GM12878 (cell line): ENCODE measurements at regions not wholly inside any gene's neighbourhood (a gene's known extent, or its start where the extent isn't known, plus 50 kb on each side); places are given as distances from the start of the nearest gene placed in this dataset.

Experiments used
- ATAC-seq: fragments of 200-7000 bp; cut with Tn5 transposase; 3 replicates; pipeline ENCODE4 v1.9.1; 2020; ENCODE audit warnings: mild to moderate bottlenecking, moderate library complexity
- BruUV-seq: library from RNA; stranded (reverse); fragments of 400-500 nt; replicated peaks from 2 replicates; lab custom pipeline; 2021; lab: Mats Ljungman, UMichigan
- CTCF ChIA-PET: fragments of 300-600 bp; sonication (Branson Sonifier 250); formaldehyde crosslinking; extraction: SDS; loops from one replicate; lab custom pipeline; 2021; ENCODE audit warnings: inconsistent platforms; lab: Yijun Ruan, JAX
- POLR2A ChIA-PET: fragments of 350-600 bp; formaldehyde crosslinking; extraction: SDS; loops from one replicate; lab custom pipeline; 2021; ENCODE audit warnings: inconsistent platforms; lab: Charles Lee
- RAD21 ChIA-PET: fragments of 300-600 bp; sonication (Branson Sonifier 250); formaldehyde crosslinking; loops from one replicate; lab custom pipeline; 2023; ENCODE audit warnings: antibody characterized with exemption; ENCODE audit not compliant: unreplicated experiment; lab: Charles Lee
- SMC1A ChIA-PET: fragments of 300-600 bp; sonication (Branson Sonifier 250); formaldehyde crosslinking; loops from one replicate; lab custom pipeline; 2023; ENCODE audit not compliant: unreplicated experiment, uncharacterized antibody; lab: Charles Lee
- DNase-seq: peaks from one replicate; pipeline ENCODE4 v3.0.0-alpha.2; 2011; ENCODE audit warnings: low read depth, low spot score
- FAIRE-seq: peaks from 3 replicates; lab custom pipeline; 2011; peaks lifted over from hg19 to GRCh38; lab: Jason Lieb, UNC
- H2AFZ ChIP-seq: 2 replicates; pipeline ENCODE4 v1.6.0; 2011; ENCODE audit warnings: low read depth, low read length, control low read depth; ENCODE audit not compliant: control insufficient read depth
- H3K27ac ChIP-seq: 2 replicates; pipeline ENCODE4 v1.5.1; 2011; ENCODE audit warnings: control low read depth; ENCODE audit not compliant: control insufficient read depth, insufficient read depth
- H3K27me3 ChIP-seq, 2 experiments: replicated peaks in 1 of 2; 2 replicates each; pipeline versions ENCODE4 v1.6.0 to v1.6.1; 2011; ENCODE audit warnings: low read length in 1 of 2; ENCODE audit not compliant: control insufficient read depth in 2 of 2, insufficient read depth in 2 of 2
- H3K36me3 ChIP-seq, 2 experiments: 2 replicates each; pipeline ENCODE4 v1.5.1; 2011; ENCODE audit warnings: low read length in 1 of 2; ENCODE audit not compliant: control insufficient read depth in 2 of 2, insufficient read depth in 2 of 2
- H3K4me1 ChIP-seq: 2 replicates; pipeline ENCODE4 v1.6.1; 2011; ENCODE audit warnings: mild to moderate bottlenecking, low read length, moderate library complexity, mixed read lengths; ENCODE audit not compliant: control insufficient read depth, insufficient read depth
- H3K4me2 ChIP-seq: 2 replicates; pipeline ENCODE4 v1.6.0; 2011; ENCODE audit warnings: control low read depth; ENCODE audit not compliant: control insufficient read depth, insufficient read depth
- H3K4me3 ChIP-seq: fragments of 200-600 bp; sonication (generic); 2 replicates; pipeline ENCODE4 v1.5.1; 2016
- H3K79me2 ChIP-seq: 2 replicates; pipeline ENCODE4 v1.6.0; 2011; ENCODE audit warnings: low read length; ENCODE audit not compliant: control insufficient read depth, insufficient read depth
- H3K9ac ChIP-seq: 2 replicates; pipeline ENCODE4 v1.8.0; 2011; ENCODE audit warnings: low read length, control low read depth, mixed read lengths; ENCODE audit not compliant: control insufficient read depth, insufficient read depth
- H3K9me3 ChIP-seq: replicated peaks from 3 replicates; pipeline ENCODE4 v1.5.1; 2011; ENCODE audit warnings: mild to moderate bottlenecking, low read length; ENCODE audit not compliant: control insufficient read depth, insufficient read depth
- H4K20me1 ChIP-seq: 2 replicates; pipeline ENCODE4 v1.6.0; 2011; ENCODE audit not compliant: control insufficient read depth, insufficient read depth
- GATAD2B ChIP-seq: fragments of 450-650 bp; conservative IDR thresholded peaks from 2 replicates; pipeline ENCODE4 v1.6.1; 2017; ENCODE audit warnings: low read depth, mild to moderate bottlenecking, moderate library complexity
- HDAC2 ChIP-seq: fragments of 200-600 bp; sonication (generic); IDR thresholded peaks from 2 replicates; pipeline ENCODE4 v1.6.1; 2017
- HDGF ChIP-seq: fragments of 450-650 bp; IDR thresholded peaks from 2 replicates; pipeline ENCODE4 v1.6.1; 2016; ENCODE audit warnings: antibody characterized with exemption
- POLR2A ChIP-seq: IDR thresholded peaks from 2 replicates; pipeline ENCODE4 v1.6.1; 2011; ENCODE audit warnings: low read depth, mild to moderate bottlenecking, low read length
- RELA ChIP-seq: fragments of 450-650 bp; IDR thresholded peaks from 2 replicates; pipeline ENCODE4 v1.8.0; 2014; ENCODE audit warnings: borderline replicate concordance; ENCODE audit not compliant: partially characterized antibody
- RFX5 ChIP-seq: IDR thresholded peaks from 2 replicates; pipeline ENCODE4 v1.6.1; 2011; ENCODE audit warnings: low read depth, low read length, improper control_type of control experiment
- SMARCA5 ChIP-seq: fragments of 450-650 bp; IDR thresholded peaks from 2 replicates; pipeline ENCODE4 v1.6.1; 2017; ENCODE audit warnings: mild to moderate bottlenecking
- STAT1 ChIP-seq: fragments of 450-650 bp; conservative IDR thresholded peaks from 2 replicates; pipeline ENCODE4 v1.6.1; 2014; ENCODE audit warnings: antibody characterized with exemption, mild to moderate bottlenecking
- ZBTB33 ChIP-seq: fragments of 450-650 bp; IDR thresholded peaks from 2 replicates; pipeline ENCODE4 v1.6.1; 2017; ENCODE audit warnings: mild to moderate bottlenecking
- ZNF274 ChIP-seq: IDR thresholded peaks from one replicate; pipeline ENCODE4 v1.8.0; 2011; ENCODE audit not compliant: insufficient read length, insufficient read depth
- WGBS: methylation state at CpG from one replicate; pipeline ENCODE4 v1.1.6; 2016; ENCODE audit warnings: low lambda C conversion rate; ENCODE audit not compliant: insufficient replicate concordance, insufficient coverage; ENCODE audit errors: missing lambda C conversion rate; 5-methylcytosine and 5-hydroxymethylcytosine counted together
- in situ Hi-C: fragments of 300-500 bp; cut with MboI; formaldehyde crosslinking; loops from 9 replicates; pipeline ENCODE4 v1.14.3; 2018; ENCODE audit warnings: mixed read lengths
- intact Hi-C: fragments of 100-400 bp; cut with micrococcal nuclease; formaldehyde crosslinking; loops from one replicate; pipeline ENCODE4 v1.14.2; 2022; ENCODE audit not compliant: unreplicated experiment
- TF ChIP-seq, protein P1 (sequence below): fragments of 450-650 bp; IDR thresholded peaks from 2 replicates; pipeline ENCODE4 v1.6.1; 2017; ENCODE audit warnings: antibody characterized with exemption, mild to moderate bottlenecking, moderate library complexity
- TF ChIP-seq, protein P2 (sequence below): fragments of 450-650 bp; formaldehyde crosslinking; IDR thresholded peaks from 2 replicates; pipeline ENCODE4 v1.5.0; 2022; ENCODE audit warnings: mild to moderate bottlenecking, missing genetic modification characterization
- TF ChIP-seq, protein P3 (sequence below): fragments of 150-350 bp; IDR thresholded peaks from 2 replicates; pipeline ENCODE4 v1.6.1; 2014; ENCODE audit warnings: mild to moderate bottlenecking, low read depth, low read length

DNA sequence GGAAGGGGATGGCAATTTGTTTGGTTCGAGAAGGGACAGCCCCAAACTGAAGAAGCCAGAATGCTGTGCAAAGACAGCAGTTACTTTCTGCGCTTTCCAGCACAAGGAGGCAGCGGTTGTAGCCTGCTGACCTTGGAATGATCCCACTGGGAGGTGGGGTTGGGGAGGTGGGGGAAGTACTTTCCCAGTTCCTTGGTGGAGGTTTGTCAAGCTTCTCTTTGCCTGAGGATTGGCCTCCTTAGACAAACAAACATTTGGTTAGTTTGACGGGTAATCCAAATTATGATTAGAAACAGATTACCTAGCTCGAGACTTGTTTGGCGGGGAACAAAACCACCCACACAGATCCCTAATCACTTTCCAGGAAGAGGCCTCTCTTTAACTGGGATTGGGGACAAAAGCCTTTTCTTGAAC is 79.1 kb upstream of the EGLN3 start (continued):
- TF ChIP-seq, protein P1, sequence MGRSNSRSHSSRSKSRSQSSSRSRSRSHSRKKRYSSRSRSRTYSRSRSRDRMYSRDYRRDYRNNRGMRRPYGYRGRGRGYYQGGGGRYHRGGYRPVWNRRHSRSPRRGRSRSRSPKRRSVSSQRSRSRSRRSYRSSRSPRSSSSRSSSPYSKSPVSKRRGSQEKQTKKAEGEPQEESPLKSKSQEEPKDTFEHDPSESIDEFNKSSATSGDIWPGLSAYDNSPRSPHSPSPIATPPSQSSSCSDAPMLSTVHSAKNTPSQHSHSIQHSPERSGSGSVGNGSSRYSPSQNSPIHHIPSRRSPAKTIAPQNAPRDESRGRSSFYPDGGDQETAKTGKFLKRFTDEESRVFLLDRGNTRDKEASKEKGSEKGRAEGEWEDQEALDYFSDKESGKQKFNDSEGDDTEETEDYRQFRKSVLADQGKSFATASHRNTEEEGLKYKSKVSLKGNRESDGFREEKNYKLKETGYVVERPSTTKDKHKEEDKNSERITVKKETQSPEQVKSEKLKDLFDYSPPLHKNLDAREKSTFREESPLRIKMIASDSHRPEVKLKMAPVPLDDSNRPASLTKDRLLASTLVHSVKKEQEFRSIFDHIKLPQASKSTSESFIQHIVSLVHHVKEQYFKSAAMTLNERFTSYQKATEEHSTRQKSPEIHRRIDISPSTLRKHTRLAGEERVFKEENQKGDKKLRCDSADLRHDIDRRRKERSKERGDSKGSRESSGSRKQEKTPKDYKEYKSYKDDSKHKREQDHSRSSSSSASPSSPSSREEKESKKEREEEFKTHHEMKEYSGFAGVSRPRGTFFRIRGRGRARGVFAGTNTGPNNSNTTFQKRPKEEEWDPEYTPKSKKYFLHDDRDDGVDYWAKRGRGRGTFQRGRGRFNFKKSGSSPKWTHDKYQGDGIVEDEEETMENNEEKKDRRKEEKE: no peak

GRCh38 chr14:34027990-34028495 is 77.2 kb upstream of the EGLN3 start:
- Histone ChIP-seq H3K27ac (no peak overlapping the region), H3K4me3 (no peak overlapping the region), H3K27me3 (no peaks in the 10 kb centered on the region), H3K4me2 (no peak overlapping the region), H3K9ac (no peak overlapping the region), H3K4me1 (no peaks in the 10 kb centered on the region), H2AFZ (no peak overlapping the region), H3K79me2 (no peaks in the 10 kb centered on the region), H4K20me1 (no peaks in the 10 kb centered on the region), H3K36me3 (no peaks in the 10 kb centered on the region), H3K9me3 (no peaks in the 10 kb centered on the region)
- TF ChIP-seq RELA (no peak), GATAD2B (no peak), ZBTB33 (no peak), HDAC2 (no peak), ZNF274 (no peak), RFX5 (no peak), SMARCA5 (no peak), STAT1 (no peak), HDGF (no peak), POLR2A (no peak)
- TF ChIP-seq, protein P2, sequence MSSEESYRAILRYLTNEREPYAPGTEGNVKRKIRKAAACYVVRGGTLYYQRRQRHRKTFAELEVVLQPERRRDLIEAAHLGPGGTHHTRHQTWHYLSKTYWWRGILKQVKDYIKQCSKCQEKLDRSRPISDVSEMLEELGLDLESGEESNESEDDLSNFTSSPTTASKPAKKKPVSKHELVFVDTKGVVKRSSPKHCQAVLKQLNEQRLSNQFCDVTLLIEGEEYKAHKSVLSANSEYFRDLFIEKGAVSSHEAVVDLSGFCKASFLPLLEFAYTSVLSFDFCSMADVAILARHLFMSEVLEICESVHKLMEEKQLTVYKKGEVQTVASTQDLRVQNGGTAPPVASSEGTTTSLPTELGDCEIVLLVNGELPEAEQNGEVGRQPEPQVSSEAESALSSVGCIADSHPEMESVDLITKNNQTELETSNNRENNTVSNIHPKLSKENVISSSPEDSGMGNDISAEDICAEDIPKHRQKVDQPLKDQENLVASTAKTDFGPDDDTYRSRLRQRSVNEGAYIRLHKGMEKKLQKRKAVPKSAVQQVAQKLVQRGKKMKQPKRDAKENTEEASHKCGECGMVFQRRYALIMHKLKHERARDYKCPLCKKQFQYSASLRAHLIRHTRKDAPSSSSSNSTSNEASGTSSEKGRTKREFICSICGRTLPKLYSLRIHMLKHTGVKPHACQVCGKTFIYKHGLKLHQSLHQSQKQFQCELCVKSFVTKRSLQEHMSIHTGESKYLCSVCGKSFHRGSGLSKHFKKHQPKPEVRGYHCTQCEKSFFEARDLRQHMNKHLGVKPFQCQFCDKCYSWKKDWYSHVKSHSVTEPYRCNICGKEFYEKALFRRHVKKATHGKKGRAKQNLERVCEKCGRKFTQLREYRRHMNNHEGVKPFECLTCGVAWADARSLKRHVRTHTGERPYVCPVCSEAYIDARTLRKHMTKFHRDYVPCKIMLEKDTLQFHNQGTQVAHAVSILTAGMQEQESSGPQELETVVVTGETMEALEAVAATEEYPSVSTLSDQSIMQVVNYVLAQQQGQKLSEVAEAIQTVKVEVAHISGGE: no peak
- TF ChIP-seq, protein P3, sequence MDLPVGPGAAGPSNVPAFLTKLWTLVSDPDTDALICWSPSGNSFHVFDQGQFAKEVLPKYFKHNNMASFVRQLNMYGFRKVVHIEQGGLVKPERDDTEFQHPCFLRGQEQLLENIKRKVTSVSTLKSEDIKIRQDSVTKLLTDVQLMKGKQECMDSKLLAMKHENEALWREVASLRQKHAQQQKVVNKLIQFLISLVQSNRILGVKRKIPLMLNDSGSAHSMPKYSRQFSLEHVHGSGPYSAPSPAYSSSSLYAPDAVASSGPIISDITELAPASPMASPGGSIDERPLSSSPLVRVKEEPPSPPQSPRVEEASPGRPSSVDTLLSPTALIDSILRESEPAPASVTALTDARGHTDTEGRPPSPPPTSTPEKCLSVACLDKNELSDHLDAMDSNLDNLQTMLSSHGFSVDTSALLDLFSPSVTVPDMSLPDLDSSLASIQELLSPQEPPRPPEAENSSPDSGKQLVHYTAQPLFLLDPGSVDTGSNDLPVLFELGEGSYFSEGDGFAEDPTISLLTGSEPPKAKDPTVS: no peak
- SMC1A ChIA-PET: interaction anchor here (1.0 kb wide), 1 partner anchor 9 kb away, joined by 3 read pairs; no protein-coding TSS in a partner anchor
- no peak for DNase-seq
- RAD21 ChIA-PET: no interaction called here
- POLR2A ChIA-PET: interaction anchor here (0.6 to 2.5 kb wide), 2 partner anchors 9 to 32 kb away, joined by 5 to 7 read pairs; no protein-coding TSS in a partner anchor
- CTCF ChIA-PET: interaction anchor here (1.2 to 1.7 kb wide), 3 partner anchors 11 to 25 kb away, joined by 3 to 4 read pairs (median 4); no protein-coding TSS in a partner anchor
- intact Hi-C loops (no loop called here), in situ Hi-C loops (no loop called here)
- 69% methylated on average over 6 of the region's 6 CpGs for WGBS
- FAIRE-seq: no peak
- BruUV-seq: no TSS peak
- ATAC-seq: no peak
